ENCODE measurements at regions not wholly inside any gene's neighbourhood (a gene's known extent, or its start where the extent isn't known, plus 50 kb on each side); places are given as distances from the start of the nearest gene placed in this dataset.

DNA sequence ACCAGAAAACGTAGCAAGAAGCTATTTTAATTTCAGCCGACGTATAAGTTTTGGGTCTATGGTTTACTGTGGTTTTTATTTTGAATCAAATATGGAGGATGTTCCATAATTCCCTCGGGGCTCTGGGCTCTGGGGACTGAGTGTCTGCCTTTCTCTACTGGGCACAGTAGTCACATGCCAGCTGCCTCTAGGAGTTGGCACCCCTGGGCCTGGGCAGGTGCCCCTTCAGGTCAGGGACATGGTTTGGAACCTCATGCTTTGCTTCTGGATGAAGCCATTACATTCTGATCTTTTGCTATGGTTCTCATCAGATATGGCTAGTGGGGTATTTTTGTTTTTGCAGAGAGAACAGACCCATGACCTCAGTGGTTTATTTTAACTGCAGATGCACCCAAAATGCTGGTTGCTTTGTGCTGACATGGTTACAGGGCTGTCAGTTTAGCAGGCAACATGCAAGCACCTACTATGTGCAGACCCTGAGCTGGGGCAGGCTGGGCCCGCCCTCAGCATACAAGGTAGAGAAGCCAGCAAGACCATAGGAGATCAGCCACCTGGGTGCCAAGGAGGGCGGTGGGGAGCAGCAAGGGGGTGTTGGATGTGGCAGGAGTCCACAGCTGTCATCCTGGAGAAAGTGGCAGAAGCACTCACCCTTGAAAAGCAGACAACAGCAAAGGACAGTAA, 54.5 kb upstream of the PSD2 start:
- DNase-seq (ENCODE audit: low read depth, low spot score): no peak
- no peak overlapping the region for H3K4me3 ChIP-seq (ENCODE audit: low read depth, low read length)
- ChIA-PET POLR2A (no interaction called here), CTCF (interaction anchor here (1.0 to 2.5 kb wide), 6 partner anchors 11 to 106 kb away, joined by 3 to 12 read pairs (median 5); no protein-coding TSS in a partner anchor)
- TF ChIP-seq CTCF (IDR thresholded peaks at IDR 0.05; ENCODE audit: insufficient read depth, low read length, missing control alignments): no peak

GRCh38 chr5:139741823-139742172, 53.8 kb upstream of the PSD2 start:
- no peak for DNase-seq (ENCODE audit: low read depth, low spot score)
- CTCF ChIA-PET: interaction anchor here (0.8 to 2.5 kb wide), 5 partner anchors 11 to 106 kb away, joined by 3 to 12 read pairs (median 6); no protein-coding TSS in a partner anchor
- POLR2A ChIA-PET: no interaction called here

GRCh38 chr5:139742173-139742903, 53.3 kb upstream of the PSD2 start:
- H3K4me3 ChIP-seq (ENCODE audit: low read depth, low read length): no peak overlapping the region
- no peak for DNase-seq (ENCODE audit: low read depth, low spot score)
- POLR2A ChIA-PET: no interaction called here
- TF ChIP-seq CTCF (IDR thresholded peaks at IDR 0.05; ENCODE audit: insufficient read depth, low read length, missing control alignments): no peak
- CTCF ChIA-PET: interaction anchor here (0.8 to 2.5 kb wide), 6 partner anchors 12 to 108 kb away, joined by 3 to 12 read pairs (median 5); no protein-coding TSS in a partner anchor

More at GRCh38 chr5:139741823-139742172, 53.8 kb upstream of the PSD2 start:
- TF ChIP-seq CTCF (IDR thresholded peaks at IDR 0.05; ENCODE audit: insufficient read depth, low read length, missing control alignments): no peak
- no peak overlapping the region for H3K4me3 ChIP-seq (ENCODE audit: low read depth, low read length)

DNA sequence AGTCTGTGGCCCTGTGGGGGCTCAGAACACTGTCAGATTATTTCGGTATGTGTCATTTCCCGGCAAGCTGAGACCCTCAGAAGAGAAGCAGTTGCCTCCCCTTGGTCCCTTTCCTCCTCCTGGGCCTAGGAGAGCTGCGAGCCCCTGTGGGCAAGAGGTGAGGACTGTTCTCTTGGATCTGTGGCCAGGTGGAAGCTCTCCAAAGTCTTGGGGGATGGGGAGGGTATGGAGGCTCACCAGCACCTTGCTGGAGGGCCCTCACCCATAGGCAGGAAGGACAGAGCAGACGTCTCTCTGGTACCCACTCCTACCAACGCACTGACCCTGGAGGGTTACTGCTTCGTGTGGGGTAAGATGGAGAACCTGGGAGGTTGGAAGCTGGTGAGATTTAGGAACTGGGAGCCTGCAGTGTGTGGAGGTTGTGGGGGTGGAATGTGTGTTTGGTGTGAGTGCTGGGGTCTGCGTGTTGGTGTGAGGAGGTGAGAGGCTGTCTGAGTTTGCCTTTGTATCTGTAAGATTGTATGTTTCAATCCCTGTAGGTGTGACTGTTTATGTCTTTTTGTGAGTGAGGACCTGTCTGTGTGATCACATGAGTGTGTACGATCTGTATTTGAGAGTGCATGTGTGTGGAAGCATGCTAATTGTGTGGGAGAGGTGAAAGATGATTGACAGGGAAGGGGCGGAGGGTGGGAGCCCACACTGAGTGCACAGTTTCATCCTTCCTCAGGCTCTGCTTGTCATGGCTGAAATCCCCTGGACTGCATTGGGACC, 52.4 kb upstream of the PSD2 start:
- no peak for DNase-seq (ENCODE audit: low read depth, low spot score)
- no peak for TF ChIP-seq CTCF (IDR thresholded peaks at IDR 0.05; ENCODE audit: insufficient read depth, low read length, missing control alignments)
- ChIA-PET CTCF (interaction anchor here (0.9 to 3.0 kb wide), 6 partner anchors 22 to 109 kb away, joined by 3 to 16 read pairs (median 8); no protein-coding TSS in a partner anchor), POLR2A (no interaction called here)
- no peak overlapping the region for H3K4me3 ChIP-seq (ENCODE audit: low read depth, low read length)

DNA sequence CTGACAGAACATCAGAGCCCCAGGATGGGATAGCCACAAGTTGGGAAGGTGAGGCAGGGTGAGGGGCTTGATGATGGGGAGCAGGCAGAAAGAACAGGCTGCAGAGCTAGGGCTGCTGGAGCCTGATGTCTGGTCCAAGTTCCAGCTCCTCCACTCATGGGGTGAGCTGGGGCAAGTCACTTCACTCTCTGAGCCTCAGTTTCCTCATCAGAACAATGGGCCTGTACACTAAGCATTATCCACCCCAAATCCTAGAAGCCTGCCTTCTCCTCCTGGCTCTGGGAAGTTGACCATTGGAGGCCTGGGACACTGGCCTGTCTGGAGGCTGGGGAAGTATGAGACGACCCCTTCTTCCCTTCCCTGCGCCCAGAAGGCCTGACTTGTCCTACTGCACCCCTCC, 51.8 kb upstream of the PSD2 start:
- no peak overlapping the region for H3K4me3 ChIP-seq (ENCODE audit: low read depth, low read length)
- CTCF ChIA-PET: interaction anchor here (1.0 to 3.0 kb wide), 4 partner anchors 9 to 110 kb away, joined by 3 to 16 read pairs (median 7); no protein-coding TSS in a partner anchor
- TF ChIP-seq CTCF (IDR thresholded peaks at IDR 0.05; ENCODE audit: insufficient read depth, low read length, missing control alignments): no peak
- no peak for DNase-seq (ENCODE audit: low read depth, low spot score)
- POLR2A ChIA-PET: no interaction called here
